Neutrophil (primary cell): ENCODE measurements at regions not wholly inside any gene's neighbourhood (a gene's known extent, or its start where the extent isn't known, plus 50 kb on each side); places are given as distances from the start of the nearest gene placed in this dataset.

Experiments used
- H3K27ac ChIP-seq: fragments of 200-600 bp; sonication (generic); 2 replicates; pipeline ENCODE4 v1.5.1; 2016; ENCODE audit warnings: mild to moderate bottlenecking, moderate library complexity
- H3K27me3 ChIP-seq: fragments of 200-600 bp; sonication (generic); 2 replicates; pipeline ENCODE4 v1.6.0; 2016; ENCODE audit warnings: mild to moderate bottlenecking
- H3K36me3 ChIP-seq: fragments of 200-600 bp; sonication (generic); 2 replicates; pipeline ENCODE4 v1.5.1; 2017
- H3K4me1 ChIP-seq, 2 experiments: fragments of 200-600 bp in 1 of 2; sonication (generic) in 1 of 2; 1 replicate in 1 of 2; 2 replicates in 1 of 2; pipeline versions ENCODE4 v1.5.1 to v1.6.1; 2013 to 2016; ENCODE audit warnings: low read depth in 1 of 2, low read length in 1 of 2, mild to moderate bottlenecking in 1 of 2, moderate library complexity in 1 of 2; ENCODE audit not compliant: control insufficient read depth in 1 of 2, insufficient read depth in 1 of 2
- H3K4me3 ChIP-seq, 2 experiments: fragments of 200-600 bp in 1 of 2; sonication (generic) in 1 of 2; 1 replicate in 1 of 2; 2 replicates in 1 of 2; pipeline ENCODE4 v1.5.1; 2013 to 2016; ENCODE audit warnings: low read depth in 1 of 2, low read length in 1 of 2, mild to moderate bottlenecking in 1 of 2, moderate library complexity in 1 of 2
- H3K9me3 ChIP-seq: fragments of 200-600 bp; sonication (generic); 2 replicates; pipeline ENCODE4 v1.5.1; 2016
- TF ChIP-seq, protein P1 (sequence below): fragments of 200-600 bp; sonication (generic); IDR thresholded peaks from 2 replicates; pipeline ENCODE4 v1.5.1; 2016; ENCODE audit warnings: antibody characterized with exemption

DNA sequence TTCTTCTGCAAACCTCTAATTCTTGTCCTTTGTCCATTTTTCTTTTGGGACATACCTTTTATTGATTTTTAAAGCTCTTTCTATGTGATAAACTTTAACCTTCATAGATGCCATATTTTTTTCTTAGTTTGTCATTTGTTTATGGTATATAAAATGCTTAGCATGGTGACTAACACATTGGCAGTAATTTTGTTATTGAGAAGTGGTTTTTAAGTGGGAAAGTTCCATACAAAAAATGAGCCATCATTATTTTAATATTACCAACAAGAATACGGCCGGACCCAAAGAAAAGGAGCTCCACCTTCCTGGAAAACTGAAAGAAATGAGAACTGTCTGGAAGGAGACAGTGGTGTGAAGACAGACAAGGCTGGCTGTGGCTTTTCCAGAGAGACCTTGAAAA lies 270.1 kb upstream of the SIX2 start:
- Histone ChIP-seq H3K9me3 (no peaks in the 10 kb centered on the region), H3K36me3 (no peaks in the 10 kb centered on the region), H3K4me1 (no peaks in the 10 kb centered on the region), H3K27ac (no peak overlapping the region), H3K27me3 (no peaks in the 10 kb centered on the region), H3K4me3 (no peak overlapping the region)
- TF ChIP-seq, protein P1, sequence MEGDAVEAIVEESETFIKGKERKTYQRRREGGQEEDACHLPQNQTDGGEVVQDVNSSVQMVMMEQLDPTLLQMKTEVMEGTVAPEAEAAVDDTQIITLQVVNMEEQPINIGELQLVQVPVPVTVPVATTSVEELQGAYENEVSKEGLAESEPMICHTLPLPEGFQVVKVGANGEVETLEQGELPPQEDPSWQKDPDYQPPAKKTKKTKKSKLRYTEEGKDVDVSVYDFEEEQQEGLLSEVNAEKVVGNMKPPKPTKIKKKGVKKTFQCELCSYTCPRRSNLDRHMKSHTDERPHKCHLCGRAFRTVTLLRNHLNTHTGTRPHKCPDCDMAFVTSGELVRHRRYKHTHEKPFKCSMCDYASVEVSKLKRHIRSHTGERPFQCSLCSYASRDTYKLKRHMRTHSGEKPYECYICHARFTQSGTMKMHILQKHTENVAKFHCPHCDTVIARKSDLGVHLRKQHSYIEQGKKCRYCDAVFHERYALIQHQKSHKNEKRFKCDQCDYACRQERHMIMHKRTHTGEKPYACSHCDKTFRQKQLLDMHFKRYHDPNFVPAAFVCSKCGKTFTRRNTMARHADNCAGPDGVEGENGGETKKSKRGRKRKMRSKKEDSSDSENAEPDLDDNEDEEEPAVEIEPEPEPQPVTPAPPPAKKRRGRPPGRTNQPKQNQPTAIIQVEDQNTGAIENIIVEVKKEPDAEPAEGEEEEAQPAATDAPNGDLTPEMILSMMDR = no peak

DNA sequence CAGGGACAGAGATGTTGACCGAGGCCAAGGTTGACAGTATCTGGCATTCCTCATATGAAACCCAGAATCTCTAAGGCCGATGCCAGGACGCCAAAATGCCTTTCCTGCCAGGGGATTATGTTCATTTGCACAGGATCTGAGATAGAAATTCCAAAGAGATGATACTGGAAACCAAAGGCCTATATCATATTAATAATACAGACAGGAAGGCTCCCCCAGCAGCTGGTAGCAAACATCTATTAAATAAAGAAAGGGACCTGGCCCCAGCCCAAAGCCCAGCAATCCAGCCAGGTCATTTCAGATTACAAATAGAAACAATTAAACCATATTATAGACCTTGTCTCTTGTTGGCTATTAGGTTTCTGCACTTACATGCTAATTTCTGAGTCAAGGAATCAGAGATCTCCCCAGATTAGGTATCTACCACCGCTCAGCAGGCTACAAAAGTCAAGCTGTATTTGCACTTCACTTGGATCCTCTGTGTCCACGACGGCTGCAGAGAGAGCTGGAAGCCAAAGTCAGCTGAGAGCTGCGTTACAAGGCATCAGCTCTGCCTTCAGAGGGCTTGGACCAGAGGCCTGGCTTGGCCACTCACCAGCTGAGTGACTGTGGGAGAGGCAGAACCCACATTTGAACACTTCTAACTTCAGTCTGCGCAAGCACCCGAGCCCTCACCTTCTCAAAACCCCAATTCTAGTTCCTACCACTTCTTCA lies 269.3 kb upstream of the SIX2 start:
- Histone ChIP-seq H3K4me1 (no peaks in the 10 kb centered on the region), H3K27me3 (no peaks in the 10 kb centered on the region), H3K4me3 (no peak overlapping the region), H3K36me3 (no peaks in the 10 kb centered on the region), H3K9me3 (no peaks in the 10 kb centered on the region), H3K27ac (no peak overlapping the region)
- TF ChIP-seq, protein P1 = no peak

DNA sequence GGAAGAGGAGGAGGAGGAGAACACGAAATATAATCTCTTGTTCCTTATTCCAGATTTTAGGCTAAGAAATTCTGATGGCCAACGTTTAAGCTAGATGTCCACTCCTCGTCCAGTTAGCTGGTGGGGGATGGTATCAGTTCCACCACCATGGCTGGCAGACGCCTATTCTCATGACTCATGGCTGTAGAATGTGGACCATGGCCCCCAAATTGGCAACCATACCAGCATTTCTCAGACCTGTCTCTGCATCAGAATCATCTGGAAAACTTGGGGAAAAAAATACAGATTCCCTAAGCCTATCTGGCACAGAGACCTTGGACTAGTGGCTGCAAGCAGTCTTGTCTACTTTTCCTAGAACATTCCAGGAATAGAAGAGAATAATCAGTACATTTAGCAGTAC lies 267.7 kb upstream of the SIX2 start:
- Histone ChIP-seq H3K27ac (no peak overlapping the region), H3K27me3 (no peaks in the 10 kb centered on the region), H3K36me3 (no peaks in the 10 kb centered on the region), H3K4me1 (no peaks in the 10 kb centered on the region), H3K4me3 (no peak overlapping the region), H3K9me3 (no peaks in the 10 kb centered on the region)
- TF ChIP-seq, protein P1 = no peak

DNA sequence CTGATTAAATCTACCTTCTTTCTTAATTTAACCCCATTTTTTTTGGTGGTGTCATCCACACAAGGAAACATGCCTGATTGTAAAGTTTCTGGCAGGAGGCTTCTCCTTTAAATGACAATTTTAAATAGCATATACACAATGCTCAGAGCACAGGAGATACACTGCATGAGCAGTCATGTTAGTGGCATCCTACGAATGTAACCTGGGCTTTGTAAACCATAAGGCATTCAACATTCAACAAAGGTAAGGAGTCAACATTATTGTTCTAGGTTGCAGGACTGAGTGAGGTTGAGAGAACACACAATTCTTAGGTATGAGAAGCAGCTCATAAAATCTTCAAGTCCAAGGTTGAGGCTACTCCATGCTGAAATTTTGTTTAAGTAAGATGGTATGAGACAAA lies 266.6 kb upstream of the SIX2 start:
- H3K27ac ChIP-seq = no peak overlapping the region
- H3K36me3 ChIP-seq = no peaks in the 10 kb centered on the region
- no peaks in the 10 kb centered on the region for H3K9me3 ChIP-seq
- TF ChIP-seq, protein P1 = no peak
- no peak overlapping the region for H3K4me3 ChIP-seq
- H3K4me1 ChIP-seq = no peaks in the 10 kb centered on the region
- no peaks in the 10 kb centered on the region for H3K27me3 ChIP-seq

DNA sequence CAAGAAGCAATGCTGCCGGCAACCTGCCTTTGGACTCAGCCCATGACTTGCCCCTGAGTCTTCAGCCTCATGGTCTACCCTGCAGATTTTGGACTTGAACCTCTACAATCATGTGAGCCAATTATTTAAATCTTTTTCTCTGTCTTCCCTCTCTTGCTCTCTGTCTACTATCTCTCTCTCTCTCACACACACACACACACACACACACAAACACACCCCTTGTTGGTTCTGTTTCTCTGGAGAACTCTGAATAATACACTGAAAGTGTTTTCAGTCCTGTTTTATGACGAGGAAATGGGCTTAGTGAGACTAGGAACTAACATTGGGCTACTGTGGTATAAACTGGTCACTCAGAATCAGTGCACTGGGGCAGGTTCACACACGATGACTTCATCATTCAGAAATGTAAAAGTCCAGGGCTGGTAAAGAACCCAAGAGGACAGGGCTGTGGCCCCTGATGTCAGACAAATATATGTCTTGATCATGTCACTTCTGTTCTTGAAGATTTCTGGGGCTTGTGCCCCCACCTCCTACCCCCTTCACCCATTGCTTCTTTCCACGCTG lies 266.1 kb upstream of the SIX2 start:
- Histone ChIP-seq H3K27ac (no peak overlapping the region), H3K9me3 (no peaks in the 10 kb centered on the region), H3K4me1 (no peaks in the 10 kb centered on the region), H3K36me3 (no peaks in the 10 kb centered on the region), H3K27me3 (no peaks in the 10 kb centered on the region), H3K4me3 (no peak overlapping the region)
- TF ChIP-seq, protein P1 = no peak
